HG02970 (cell line): ENCODE measurements at regions not wholly inside any gene's neighbourhood (a gene's known extent, or its start where the extent isn't known, plus 50 kb on each side); places are given as distances from the start of the nearest gene placed in this dataset.
"Not testable (repeated sequence)": the region's sequence is repeated elsewhere in the genome, so short reads cannot be mapped to it uniquely, and the experiment has no call there.

Experiments used
- ATAC-seq: cut with Tn5 transposase; IDR thresholded peaks from one replicate; pipeline ENCODE4 v1.9.1; 2021; ENCODE audit warnings: mild to moderate bottlenecking, moderate library complexity, moderate number of reproducible peaks; ENCODE audit not compliant: unreplicated experiment, low FRiP score

DNA sequence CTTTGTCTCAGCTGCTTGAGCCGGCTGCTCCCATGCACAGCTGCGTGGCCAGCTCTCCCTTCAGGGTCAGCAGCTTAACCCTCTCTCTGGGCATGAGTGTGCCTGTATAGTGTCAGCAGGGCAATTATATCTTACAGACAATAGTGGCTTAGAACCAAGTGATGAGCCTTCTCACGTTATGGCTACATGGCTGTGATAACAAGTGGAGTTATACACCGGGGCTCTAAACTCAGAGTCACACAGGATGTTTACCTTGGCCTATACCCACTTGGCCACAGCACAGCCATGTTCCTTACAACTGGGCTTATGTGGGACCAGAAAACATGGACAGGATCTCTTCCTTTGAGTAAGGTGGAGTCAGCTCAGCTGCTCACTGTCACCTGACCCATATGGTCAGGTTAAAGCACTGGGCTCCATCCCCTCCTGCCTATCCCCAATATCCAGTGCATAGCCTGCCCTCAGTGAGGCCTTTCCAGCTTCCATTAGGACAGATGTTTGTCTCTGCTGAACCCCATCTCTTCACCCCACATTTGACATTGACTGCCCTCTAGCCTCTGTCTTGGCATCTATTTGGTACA, 294.2 kb upstream of the NCKAP5 start:
- ATAC-seq = no peak

GRCh38 chr2:133863106-133863800, 295.0 kb upstream of the NCKAP5 start:
- ATAC-seq = no peak

DNA sequence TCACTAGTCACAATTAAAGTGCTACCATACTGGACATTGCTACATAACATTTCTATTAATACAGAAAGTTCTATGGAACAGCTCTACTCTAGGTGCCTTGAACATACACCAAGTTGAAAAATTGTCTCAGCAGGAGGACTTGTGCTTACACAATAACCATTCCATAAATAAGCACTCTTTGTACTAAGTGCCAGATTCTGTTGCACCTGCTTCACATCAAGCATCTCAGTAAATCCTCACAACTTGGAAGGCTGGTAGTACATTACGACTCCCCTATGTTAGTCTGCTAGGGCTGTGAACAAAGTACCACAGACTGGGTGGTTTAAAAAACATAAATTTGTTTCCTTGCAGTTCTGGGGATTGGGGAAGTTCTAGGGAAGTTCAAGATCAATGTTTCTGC, 296.9 kb upstream of the NCKAP5 start:
- ATAC-seq = no peak

- ATAC-seq = no peak
Measured at GRCh38 chr2:133867166-133867565, 298.9 kb upstream of the NCKAP5 start.

DNA sequence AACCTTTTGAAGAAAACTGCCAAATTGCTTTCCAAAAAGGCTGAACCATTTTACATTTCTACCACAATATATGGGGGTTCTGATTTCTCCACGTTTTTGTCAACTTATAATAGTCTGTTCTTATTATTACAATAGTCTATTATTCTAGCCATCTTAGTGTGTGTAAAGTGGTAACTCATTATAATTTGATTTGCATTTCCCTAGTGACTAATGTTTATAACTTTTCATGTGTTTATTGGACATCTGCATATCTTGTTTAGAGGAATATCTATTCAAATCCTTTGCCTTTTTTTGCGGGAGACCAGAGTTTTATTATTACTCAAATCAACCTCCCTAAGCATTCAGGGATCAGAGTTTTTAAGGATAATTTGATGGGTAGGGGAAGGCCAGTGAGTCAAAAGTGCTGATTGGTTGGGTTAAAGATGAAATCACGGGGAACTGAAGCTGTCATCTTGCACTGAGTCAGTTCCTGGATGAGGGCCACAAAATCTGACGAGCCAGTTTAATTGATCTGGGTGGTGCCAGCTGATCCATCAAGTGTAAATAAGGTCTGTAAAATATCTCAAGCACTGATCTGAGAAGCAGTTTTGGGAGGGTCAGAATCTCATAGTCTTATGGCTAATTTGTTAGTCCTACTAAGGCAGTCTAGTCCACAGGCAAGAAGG, 303.4 kb upstream of the NCKAP5 start:
- no peak for ATAC-seq

DNA sequence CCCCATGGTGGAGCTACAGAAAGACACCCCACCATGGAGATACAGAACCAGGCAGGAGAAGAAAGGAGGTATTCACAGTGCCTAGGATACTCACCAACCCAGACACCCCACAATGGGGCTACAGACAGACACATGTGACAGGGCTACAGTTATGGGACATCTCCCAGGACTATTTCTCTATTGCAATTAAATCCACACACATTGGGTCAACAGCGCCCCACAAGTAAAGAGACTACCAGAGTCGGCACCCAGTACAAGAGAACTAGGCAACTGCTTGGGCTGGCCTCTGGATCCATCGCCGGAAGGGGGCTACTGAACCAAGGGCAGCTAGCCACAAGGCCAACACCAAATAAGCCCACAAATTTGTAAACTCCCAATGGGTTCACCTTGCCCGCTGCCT, 310.1 kb upstream of the NCKAP5 start:
- ATAC-seq = no peak

GRCh38 chr2:133879703-133880102, 311.4 kb upstream of the NCKAP5 start:
- ATAC-seq = no peak

GRCh38 chr2:133882159-133882558, 313.9 kb upstream of the NCKAP5 start:
- not testable (repeated sequence) for ATAC-seq

DNA sequence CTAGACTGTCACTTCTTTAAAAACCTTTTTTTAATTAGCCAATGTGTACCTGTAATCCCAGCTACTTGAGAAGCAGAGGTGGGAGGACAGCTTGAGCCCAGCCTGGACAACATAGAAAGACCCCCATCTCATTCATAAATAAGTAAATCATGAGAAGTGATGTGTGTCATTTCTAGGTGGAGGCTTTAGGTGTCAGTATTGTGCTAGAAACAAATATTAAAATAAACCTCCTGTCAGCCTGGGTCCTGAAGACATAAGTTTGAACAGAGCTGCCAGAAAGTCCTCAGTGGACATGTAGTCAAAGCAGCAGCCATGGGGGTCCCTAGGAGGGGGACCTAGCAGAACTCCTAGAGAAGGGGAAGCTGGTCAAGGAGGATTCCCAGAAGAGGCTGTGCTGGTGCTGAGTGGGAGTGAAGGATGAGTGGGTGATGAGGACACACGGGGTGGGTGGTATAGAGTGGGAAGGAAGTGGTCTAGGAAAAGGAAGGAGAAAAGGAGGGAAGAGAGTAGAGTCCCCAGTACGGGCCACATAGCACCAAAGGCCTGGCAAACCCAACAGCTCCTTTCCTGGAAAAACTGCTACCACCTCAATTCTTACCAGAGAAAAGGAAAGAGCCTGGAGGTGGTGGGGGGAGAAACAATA, 316.6 kb upstream of the NCKAP5 start:
- ATAC-seq = no peak

DNA sequence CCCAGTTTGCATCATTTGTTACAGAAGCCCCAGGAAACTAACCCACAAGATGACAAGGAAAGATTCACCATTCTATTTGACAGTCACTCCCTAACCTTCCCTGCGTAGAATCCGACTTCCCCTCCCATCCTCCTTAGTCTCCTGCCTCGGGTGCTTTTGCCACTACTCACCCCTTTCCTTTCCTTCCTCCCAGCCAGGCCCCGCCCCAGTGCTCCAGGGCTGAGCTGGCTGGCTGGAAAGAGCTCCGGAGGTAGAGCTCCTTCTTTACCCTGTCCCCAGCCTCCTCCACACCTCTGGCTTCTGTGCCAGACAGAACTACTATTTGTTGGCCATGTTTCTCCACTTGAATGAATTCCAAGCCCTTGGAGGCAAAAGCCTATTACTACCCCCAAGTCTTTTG, 317.6 kb upstream of the NCKAP5 start:
- no peak for ATAC-seq

GRCh38 chr2:133886735-133887675, 318.7 kb upstream of the NCKAP5 start:
- ATAC-seq = no peak

- no peak for ATAC-seq
Measured at GRCh38 chr2:133887676-133888040, 319.4 kb upstream of the NCKAP5 start.

- no peak for ATAC-seq
Measured at GRCh38 chr2:133888107-133888506, 319.8 kb upstream of the NCKAP5 start.

DNA sequence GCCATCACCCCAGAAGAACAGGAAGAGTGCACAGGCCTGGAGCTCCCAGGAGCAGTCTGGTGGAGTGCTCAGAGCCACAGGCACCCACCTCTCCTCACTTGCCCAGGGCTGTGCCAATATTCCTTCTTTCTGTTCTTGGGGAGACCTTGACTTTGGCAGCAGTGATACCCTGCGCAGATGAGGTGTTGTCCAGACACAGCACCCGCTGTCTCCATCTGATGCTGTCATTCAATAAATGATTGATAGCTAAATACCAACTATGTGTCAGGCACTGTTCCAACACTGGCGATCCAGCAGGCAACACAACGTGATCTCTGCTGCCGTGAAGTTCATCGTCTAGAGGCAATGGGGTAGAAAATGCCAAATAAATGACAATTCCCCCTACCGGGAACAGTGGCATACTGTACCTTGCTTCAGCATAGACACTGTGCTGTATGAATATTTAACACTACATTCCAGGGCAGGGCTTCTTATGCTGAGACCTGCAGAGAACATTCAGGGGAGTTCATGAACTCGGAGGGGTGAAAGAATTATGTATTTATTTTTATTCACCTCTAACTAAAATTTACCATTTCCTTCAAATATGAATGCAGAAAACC, 320.5 kb upstream of the NCKAP5 start:
- no peak for ATAC-seq

- no peak for ATAC-seq
Measured at GRCh38 chr2:133892352-133892913, 324.2 kb upstream of the NCKAP5 start.

GRCh38 chr2:133894429-133894828, 326.2 kb upstream of the NCKAP5 start:
- no peak for ATAC-seq

DNA sequence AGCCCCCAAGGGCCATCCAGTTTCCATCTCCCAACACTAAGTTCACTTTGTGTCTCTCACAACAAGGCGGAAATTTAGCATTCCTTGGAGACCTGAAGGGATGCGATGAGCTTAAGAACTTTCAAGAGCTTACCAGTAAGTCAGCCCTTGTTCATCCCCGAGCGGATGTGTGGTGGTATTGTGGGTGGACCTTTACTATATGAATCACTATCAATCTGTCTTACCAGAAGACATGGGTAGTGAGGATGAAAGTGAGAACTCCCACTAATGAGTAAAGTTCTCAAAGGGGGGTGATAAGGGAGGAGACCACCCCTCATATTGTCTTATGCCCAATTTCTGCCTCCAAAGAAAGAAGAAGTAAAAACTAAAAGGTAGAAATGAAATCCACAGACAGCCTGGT, 329.6 kb upstream of the NCKAP5 start:
- ATAC-seq = not testable (repeated sequence)

DNA sequence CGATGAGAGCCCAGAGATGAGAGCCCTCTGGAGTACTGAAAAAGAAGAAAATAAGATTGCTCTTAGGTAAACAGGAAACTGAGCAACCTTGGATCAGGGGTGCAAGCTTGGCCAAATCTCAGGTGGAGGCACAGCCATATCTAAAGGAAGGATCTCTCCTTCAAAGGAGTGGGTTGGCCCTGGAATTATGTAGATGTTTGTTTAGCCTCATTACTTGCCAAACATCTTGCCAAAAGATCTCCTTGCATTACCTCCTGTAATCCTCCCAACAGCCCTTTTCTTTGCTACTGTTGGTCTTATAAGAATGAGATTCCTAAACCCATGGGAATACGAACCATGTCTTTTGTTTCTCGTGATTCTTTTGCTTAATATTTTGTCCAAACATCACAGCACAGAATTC, 332.6 kb upstream of the NCKAP5 start:
- no peak for ATAC-seq

- no peak for ATAC-seq
Measured at GRCh38 chr2:133906396-133906795, 338.1 kb upstream of the NCKAP5 start.

- no peak for ATAC-seq
Measured at GRCh38 chr2:133906926-133907325, 338.7 kb upstream of the NCKAP5 start.
